ENCODE measurements at regions not wholly inside any gene's neighbourhood (a gene's known extent, or its start where the extent isn't known, plus 50 kb on each side); places are given as distances from the start of the nearest gene placed in this dataset.

- H3K36me3 Mint-ChIP-seq = no peaks in the 10 kb centered on the region
- Histone ChIP-seq H3K4me1 (ENCODE audit: insufficient read depth, low read length) (no peaks in the 10 kb centered on the region), H3K9me3 (ENCODE audit: control insufficient read depth in 1 of 2, low read length in 2 of 2) (no peaks in the 10 kb centered on the region), H3K36me3 (ENCODE audit: insufficient read depth, low read length) (no peaks in the 10 kb centered on the region), H3K27me3 (ENCODE audit: insufficient read depth, low read length) (no peaks in the 10 kb centered on the region), H3K27ac (ENCODE audit: low read depth, low read length) (no peak overlapping the region), H3K4me3 (ENCODE audit: low read length in 2 of 2) (no peak overlapping the region)
- peaks cover 0 to 4% (median 0%) of the 10 kb centered on the region in 8 donors for H3K9me3 Mint-ChIP-seq
- no peaks in the 10 kb centered on the region for H3K4me1 Mint-ChIP-seq
- peak overlapping the region in 1 of 7 donors; percentile 35 for H3K27ac Mint-ChIP-seq
- CTCF ChIA-PET (ENCODE audit: partially characterized antibody) = no interaction called here
- intact Hi-C loops (cut with micrococcal nuclease) = no loop called here
- POLR2A ChIA-PET (ENCODE audit: partially characterized antibody) = no interaction called here
- H3K4me3 Mint-ChIP-seq = no peak overlapping the region
- no peak for DNase-seq
- H3K27me3 Mint-ChIP-seq = peaks cover 4 to 10% of the 10 kb centered on the region in 2 donors
Observed at GRCh38 chr13:30829145-30829832, 76.8 kb upstream of the MEDAG start.

GRCh38 chr13:30829833-30830637, 76.0 kb upstream of the MEDAG start:
- no peaks in the 10 kb centered on the region for H3K4me1 ChIP-seq (ENCODE audit: insufficient read depth, low read length)
- Mint-ChIP-seq H3K4me1 (no peaks in the 10 kb centered on the region), H3K4me3 (no peak overlapping the region), H3K36me3 (no peaks in the 10 kb centered on the region), H3K27me3 (peaks cover 2 to 14% of the 10 kb centered on the region in 2 donors), H3K27ac (no peak overlapping the region), H3K9me3 (peaks cover 0 to 4% (median 0%) of the 10 kb centered on the region in 8 donors)
- CTCF ChIA-PET (ENCODE audit: partially characterized antibody) = no interaction called here
- H3K36me3 ChIP-seq (ENCODE audit: insufficient read depth, low read length) = no peaks in the 10 kb centered on the region
- no peak overlapping the region for H3K4me3 ChIP-seq (ENCODE audit: low read length in 2 of 2)
- no peak for DNase-seq
- no peak overlapping the region for H3K27ac ChIP-seq (ENCODE audit: low read depth, low read length)
- H3K9me3 ChIP-seq (ENCODE audit: control insufficient read depth in 1 of 2, low read length in 2 of 2) = no peaks in the 10 kb centered on the region
- POLR2A ChIA-PET (ENCODE audit: partially characterized antibody) = no interaction called here
- H3K27me3 ChIP-seq (ENCODE audit: insufficient read depth, low read length) = no peaks in the 10 kb centered on the region
- intact Hi-C loops (cut with micrococcal nuclease) = no loop called here

GRCh38 chr13:30830638-30830965, 75.5 kb upstream of the MEDAG start:
- H3K9me3 ChIP-seq (ENCODE audit: control insufficient read depth in 1 of 2, low read length in 2 of 2) = no peaks in the 10 kb centered on the region
- Mint-ChIP-seq H3K4me1 (no peaks in the 10 kb centered on the region), H3K27me3 (peaks cover 2 to 16% of the 10 kb centered on the region in 2 donors), H3K36me3 (no peaks in the 10 kb centered on the region), H3K9me3 (peaks cover 0 to 4% (median 0%) of the 10 kb centered on the region in 8 donors), H3K27ac (no peak overlapping the region), H3K4me3 (no peak overlapping the region)
- no peaks in the 10 kb centered on the region for H3K27me3 ChIP-seq (ENCODE audit: insufficient read depth, low read length)
- no peak overlapping the region for H3K4me3 ChIP-seq (ENCODE audit: low read length in 2 of 2)
- H3K27ac ChIP-seq (ENCODE audit: low read depth, low read length) = no peak overlapping the region
- no peaks in the 10 kb centered on the region for H3K36me3 ChIP-seq (ENCODE audit: insufficient read depth, low read length)
- DNase-seq = no peak
- ChIA-PET CTCF (ENCODE audit: partially characterized antibody) (no interaction called here), POLR2A (ENCODE audit: partially characterized antibody) (no interaction called here)
- intact Hi-C loops (cut with micrococcal nuclease) = no loop called here
- no peaks in the 10 kb centered on the region for H3K4me1 ChIP-seq (ENCODE audit: insufficient read depth, low read length)

GRCh38 chr13:30831515-30831914, 74.6 kb upstream of the MEDAG start:
- Mint-ChIP-seq H3K9me3 (peaks cover 0 to 4% (median 0%) of the 10 kb centered on the region in 8 donors), H3K36me3 (no peaks in the 10 kb centered on the region), H3K4me3 (no peak overlapping the region), H3K27me3 (peaks cover 4 to 21% of the 10 kb centered on the region in 2 donors), H3K4me1 (no peaks in the 10 kb centered on the region), H3K27ac (peak overlapping the region in 1 of 7 donors; percentile 52)
- H3K9me3 ChIP-seq (ENCODE audit: control insufficient read depth in 1 of 2, low read length in 2 of 2) = no peaks in the 10 kb centered on the region
- H3K36me3 ChIP-seq (ENCODE audit: insufficient read depth, low read length) = no peaks in the 10 kb centered on the region
- ChIA-PET POLR2A (ENCODE audit: partially characterized antibody) (interaction anchor here (0.6 kb wide), 1 partner anchor 479 kb away, joined by 3 read pairs; no protein-coding TSS in a partner anchor), CTCF (ENCODE audit: partially characterized antibody) (no interaction called here)
- DNase-seq = no peak
- no peaks in the 10 kb centered on the region for H3K4me1 ChIP-seq (ENCODE audit: insufficient read depth, low read length)
- H3K4me3 ChIP-seq (ENCODE audit: low read length in 2 of 2) = no peak overlapping the region
- H3K27ac ChIP-seq (ENCODE audit: low read depth, low read length) = no peak overlapping the region
- no peaks in the 10 kb centered on the region for H3K27me3 ChIP-seq (ENCODE audit: insufficient read depth, low read length)
- intact Hi-C loops (cut with micrococcal nuclease) = no loop called here

- POLR2A ChIA-PET (ENCODE audit: partially characterized antibody) = no interaction called here
- intact Hi-C loops (cut with micrococcal nuclease) = no loop called here
- Mint-ChIP-seq H3K4me1 (no peaks in the 10 kb centered on the region), H3K4me3 (no peak overlapping the region), H3K36me3 (no peaks in the 10 kb centered on the region), H3K9me3 (peaks cover 0 to 4% (median 0%) of the 10 kb centered on the region in 8 donors), H3K27me3 (peaks cover 9 to 25% of the 10 kb centered on the region in 2 donors), H3K27ac (no peak overlapping the region)
- CTCF ChIA-PET (ENCODE audit: partially characterized antibody) = no interaction called here
- no peaks in the 10 kb centered on the region for H3K9me3 ChIP-seq (ENCODE audit: control insufficient read depth in 1 of 2, low read length in 2 of 2)
- no peaks in the 10 kb centered on the region for H3K36me3 ChIP-seq (ENCODE audit: insufficient read depth, low read length)
- no peaks in the 10 kb centered on the region for H3K27me3 ChIP-seq (ENCODE audit: insufficient read depth, low read length)
- DNase-seq = no peak
- no peaks in the 10 kb centered on the region for H3K4me1 ChIP-seq (ENCODE audit: insufficient read depth, low read length)
- H3K27ac ChIP-seq (ENCODE audit: low read depth, low read length) = no peak overlapping the region
- no peak overlapping the region for H3K4me3 ChIP-seq (ENCODE audit: low read length in 2 of 2)
Observed at GRCh38 chr13:30832377-30832776, 73.7 kb upstream of the MEDAG start.

- Mint-ChIP-seq H3K9me3 (peaks cover 0 to 4% (median 0%) of the 10 kb centered on the region in 8 donors), H3K27ac (no peak overlapping the region), H3K36me3 (no peaks in the 10 kb centered on the region), H3K4me1 (no peaks in the 10 kb centered on the region), H3K4me3 (no peak overlapping the region), H3K27me3 (peaks cover 9 to 25% of the 10 kb centered on the region in 2 donors)
- Histone ChIP-seq H3K36me3 (ENCODE audit: insufficient read depth, low read length) (no peaks in the 10 kb centered on the region), H3K27me3 (ENCODE audit: insufficient read depth, low read length) (no peaks in the 10 kb centered on the region), H3K27ac (ENCODE audit: low read depth, low read length) (no peak overlapping the region), H3K4me3 (ENCODE audit: low read length in 2 of 2) (no peak overlapping the region), H3K4me1 (ENCODE audit: insufficient read depth, low read length) (no peaks in the 10 kb centered on the region), H3K9me3 (ENCODE audit: control insufficient read depth in 1 of 2, low read length in 2 of 2) (no peaks in the 10 kb centered on the region)
- DNase-seq = no peak
- ChIA-PET POLR2A (ENCODE audit: partially characterized antibody) (no interaction called here), CTCF (ENCODE audit: partially characterized antibody) (no interaction called here)
- intact Hi-C loops (cut with micrococcal nuclease) = no loop called here
Observed at GRCh38 chr13:30832845-30833332, 73.2 kb upstream of the MEDAG start.

- H3K27me3 Mint-ChIP-seq = peaks cover 9 to 22% of the 10 kb centered on the region in 2 donors
- POLR2A ChIA-PET (ENCODE audit: partially characterized antibody) = no interaction called here
- DNase-seq = no peak
- no peaks in the 10 kb centered on the region for H3K36me3 ChIP-seq (ENCODE audit: insufficient read depth, low read length)
- no peak overlapping the region for H3K27ac Mint-ChIP-seq
- H3K4me1 Mint-ChIP-seq = no peaks in the 10 kb centered on the region
- CTCF ChIA-PET (ENCODE audit: partially characterized antibody) = no interaction called here
- H3K9me3 Mint-ChIP-seq = peaks cover 0 to 2% (median 0%) of the 10 kb centered on the region in 8 donors
- no peak overlapping the region for H3K27ac ChIP-seq (ENCODE audit: low read depth, low read length)
- no peaks in the 10 kb centered on the region for H3K9me3 ChIP-seq (ENCODE audit: control insufficient read depth in 1 of 2, low read length in 2 of 2)
- H3K4me3 ChIP-seq (ENCODE audit: low read length in 2 of 2) = no peak overlapping the region
- no peaks in the 10 kb centered on the region for H3K4me1 ChIP-seq (ENCODE audit: insufficient read depth, low read length)
- intact Hi-C loops (cut with micrococcal nuclease) = no loop called here
- no peaks in the 10 kb centered on the region for H3K27me3 ChIP-seq (ENCODE audit: insufficient read depth, low read length)
- no peak overlapping the region for H3K4me3 Mint-ChIP-seq
- H3K36me3 Mint-ChIP-seq = no peaks in the 10 kb centered on the region
Observed at GRCh38 chr13:30835442-30835841, 70.6 kb upstream of the MEDAG start.
